Muscle of arm (tissue), 1 donor: ENCODE measurements at regions not wholly inside any gene's neighbourhood (a gene's known extent, or its start where the extent isn't known, plus 50 kb on each side); places are given as distances from the start of the nearest gene placed in this dataset.

Experiments used
- DNase-seq: peaks from one replicate; pipeline ENCODE4 v3.0.0-alpha.2; 2013

- DNase-seq = no peak
Measured at GRCh38 chr5:176711883-176712282, 64.6 kb downstream of the TSPAN17 start.

GRCh38 chr5:176712546-176713304 lies 65.4 kb downstream of the TSPAN17 start:
- no peak for DNase-seq

GRCh38 chr5:176713409-176713808 lies 66.1 kb downstream of the TSPAN17 start:
- DNase-seq = no peak

GRCh38 chr5:176714067-176714466 lies 66.8 kb downstream of the TSPAN17 start:
- no peak for DNase-seq

GRCh38 chr5:176716320-176716719 lies 69.0 kb downstream of the TSPAN17 start:
- peak; percentile 12 for DNase-seq

- DNase-seq = no peak
Measured at GRCh38 chr5:176719113-176719739, 71.9 kb downstream of the TSPAN17 start.

GRCh38 chr5:176721509-176721908 lies 74.2 kb downstream of the TSPAN17 start:
- DNase-seq = no peak

- no peak for DNase-seq
Measured at GRCh38 chr5:176722757-176723156, 75.5 kb downstream of the TSPAN17 start.

- DNase-seq = no peak
Measured at GRCh38 chr5:176723440-176723839, 76.2 kb downstream of the TSPAN17 start.

GRCh38 chr5:176724472-176724871 lies 77.2 kb downstream of the TSPAN17 start:
- no peak for DNase-seq

GRCh38 chr5:176725521-176726280 lies 78.4 kb downstream of the TSPAN17 start:
- no peak for DNase-seq

- DNase-seq = no peak
Measured at GRCh38 chr5:176726746-176727527, 79.7 kb downstream of the TSPAN17 start.

- DNase-seq = no peak
Measured at GRCh38 chr5:176727528-176727900, 80.2 kb downstream of the TSPAN17 start.

GRCh38 chr5:176727983-176728675 lies 80.8 kb downstream of the TSPAN17 start:
- DNase-seq = no peak

- no peak for DNase-seq
Measured at GRCh38 chr5:176728831-176729251, 81.5 kb upstream of the UNC5A start.

- DNase-seq = no peak
Measured at GRCh38 chr5:176730815-176731475, 79.4 kb upstream of the UNC5A start.

GRCh38 chr5:176731506-176732160 lies 78.7 kb upstream of the UNC5A start:
- no peak for DNase-seq

GRCh38 chr5:176732306-176732705 lies 78.1 kb upstream of the UNC5A start:
- DNase-seq = no peak

GRCh38 chr5:176732736-176733405 lies 77.5 kb upstream of the UNC5A start:
- DNase-seq = no peak
